SK-N-SH (cell line): ENCODE measurements at regions not wholly inside any gene's neighbourhood (a gene's known extent, or its start where the extent isn't known, plus 50 kb on each side); places are given as distances from the start of the nearest gene placed in this dataset.
A peak's percentile ranks its signal among the peaks of the same experiment; 100 is the strongest.

Experiments
- CTCF ChIA-PET: fragments of 300-600, 350-600 bp; formaldehyde crosslinking; extraction: SDS; loops from one replicate; lab custom pipeline; 2021; lab: Yijun Ruan, JAX
- POLR2A ChIA-PET: fragments of 350-600 bp; sonication (Branson Sonifier 250); formaldehyde crosslinking; extraction: SDS; loops from one replicate; lab custom pipeline; 2020; ENCODE audit warnings: antibody characterized with exemption, inconsistent platforms; lab: Yijun Ruan, JAX
- DNase-seq: peaks from one replicate; pipeline ENCODE4 v3.0.0; 2012
- H2AFZ ChIP-seq: fragments of 200-600 bp; sonication (generic); 2 replicates; pipeline ENCODE4 v1.8.1; 2016; ENCODE audit warnings: antibody characterized with exemption, mild to moderate bottlenecking, low read depth
- H3F3A ChIP-seq: fragments of 200-600 bp; sonication (generic); replicated peaks from 2 replicates; pipeline ENCODE3; 2016; ENCODE audit warnings: antibody characterized with exemption, mild to moderate bottlenecking; ENCODE audit not compliant: insufficient read depth
- H3K27ac ChIP-seq, 2 experiments: fragments of 200-500 bp in 1 of 2; fragments of 200-600 bp in 1 of 2; sonication (Bioruptor generic) in 1 of 2; sonication (generic), shearing (Covaris generic) in 1 of 2; 2 replicates each; pipeline versions ENCODE4 v1.5.1 to v1.6.1; 2014 to 2016; ENCODE audit warnings: low read depth in 2 of 2, inconsistent platforms in 1 of 2, low read length in 1 of 2, mild to moderate bottlenecking in 1 of 2, mixed read lengths in 1 of 2
- H3K27me3 ChIP-seq: fragments of 200-600 bp; sonication (generic), shearing (Covaris generic); 2 replicates; pipeline ENCODE4 v1.6.1; 2016; ENCODE audit warnings: mixed run types; ENCODE audit not compliant: insufficient read depth
- H3K36me3 ChIP-seq, 2 experiments: fragments of 200-500 bp in 1 of 2; fragments of 200-600 bp in 1 of 2; sonication (Bioruptor generic) in 1 of 2; sonication (generic) in 1 of 2; replicated peaks in 1 of 2; 2 replicates each; pipeline versions ENCODE3 to v1.5.1; 2014 to 2016; ENCODE audit warnings: low read length in 1 of 2, mild to moderate bottlenecking in 1 of 2; ENCODE audit not compliant: insufficient read depth in 2 of 2, control insufficient read depth in 1 of 2
- H3K4me1 ChIP-seq, 2 experiments: fragments of 200-500 bp in 1 of 2; fragments of 200-600 bp in 1 of 2; sonication (Bioruptor generic) in 1 of 2; sonication (generic), shearing (Covaris generic) in 1 of 2; 2 replicates each; pipeline versions ENCODE4 v1.5.1 to v1.6.1; 2014 to 2016; ENCODE audit warnings: low read depth in 1 of 2, low read length in 1 of 2, mixed run types in 1 of 2; ENCODE audit not compliant: insufficient read depth in 2 of 2, control insufficient read depth in 1 of 2
- H3K4me2 ChIP-seq: fragments of 200-600 bp; sonication (generic), shearing (Covaris generic); 2 replicates; pipeline ENCODE4 v1.6.1; 2017; ENCODE audit warnings: mixed run types
- H3K4me3 ChIP-seq, 2 experiments: fragments of 200-500 bp in 1 of 2; fragments of 200-600 bp in 1 of 2; sonication (Bioruptor generic) in 1 of 2; sonication (generic), shearing (Covaris generic) in 1 of 2; 2 replicates each; pipeline versions ENCODE4 v1.5.1 to v1.8.1; 2014 to 2016; ENCODE audit warnings: low read depth in 2 of 2, inconsistent platforms in 1 of 2, low read length in 1 of 2, mild to moderate bottlenecking in 1 of 2, mixed read lengths in 1 of 2, moderate library complexity in 1 of 2
- H3K79me2 ChIP-seq: fragments of 200-600 bp; sonication (generic); 2 replicates; pipeline ENCODE4 v1.8.1; 2017; ENCODE audit warnings: mild to moderate bottlenecking; ENCODE audit not compliant: insufficient read depth
- H3K9ac ChIP-seq: fragments of 200-600 bp; sonication (generic); 2 replicates; pipeline ENCODE4 v1.6.1; 2017; ENCODE audit warnings: mixed run types
- H3K9me2 ChIP-seq: fragments of 200-600 bp; sonication (generic); 2 replicates; pipeline ENCODE4 v1.6.1; 2017; ENCODE audit warnings: mixed run types
- H3K9me3 ChIP-seq: fragments of 200-600 bp; sonication (generic); 2 replicates; pipeline ENCODE4 v1.6.1; 2017; ENCODE audit warnings: mixed run types, mild to moderate bottlenecking, moderate library complexity
- H4K20me1 ChIP-seq: fragments of 200-600 bp; sonication (generic); 2 replicates; pipeline ENCODE4 v1.6.1; 2017; ENCODE audit warnings: mild to moderate bottlenecking, mixed run types; ENCODE audit not compliant: insufficient read depth
- EZH2phosphoT487 ChIP-seq: fragments of 200-600 bp; sonication (generic); IDR thresholded peaks from 2 replicates; pipeline ENCODE4 v1.6.1; 2017; ENCODE audit warnings: low read depth, mixed run types, mild to moderate bottlenecking, antibody characterized with exemption, moderate library complexity, borderline replicate concordance
- GABPA ChIP-seq: IDR thresholded peaks from 2 replicates; pipeline ENCODE4 v1.4.0; 2012; ENCODE audit warnings: low read depth, mild to moderate bottlenecking
- GATA2 ChIP-seq: sonication (generic); formaldehyde crosslinking; IDR thresholded peaks from 2 replicates; pipeline ENCODE4 v1.5.0; 2020; ENCODE audit warnings: mild to moderate bottlenecking, missing genetic modification reagents
- JUND ChIP-seq: IDR thresholded peaks from 2 replicates; pipeline ENCODE4 v1.4.0; 2012
- NRF1 ChIP-seq: IDR thresholded peaks from 2 replicates; pipeline ENCODE4 v1.6.1; 2012; ENCODE audit warnings: low read depth, mild to moderate bottlenecking, low read length
- POLR2AphosphoS5 ChIP-seq: IDR thresholded peaks from 2 replicates; pipeline ENCODE4 v1.6.1; 2012; ENCODE audit warnings: low read depth, low read length
- RCOR1 ChIP-seq: fragments of 150-350 bp; IDR thresholded peaks from 2 replicates; pipeline ENCODE4 v1.6.1; 2017; ENCODE audit warnings: antibody characterized with exemption, low read length
- RFX5 ChIP-seq: IDR thresholded peaks from 2 replicates; pipeline ENCODE4 v1.6.1; 2012; ENCODE audit warnings: mild to moderate bottlenecking, improper control_type of control experiment, low read length
- SMC3 ChIP-seq: IDR thresholded peaks from 2 replicates; pipeline ENCODE4 v1.6.1; 2012; ENCODE audit warnings: low read depth, low read length, improper control_type of control experiment
- TAF1 ChIP-seq: IDR thresholded peaks from 2 replicates; pipeline ENCODE4 v1.6.1; 2012; ENCODE audit warnings: low read depth, mild to moderate bottlenecking, low read length, moderate library complexity, borderline replicate concordance
- TCF12 ChIP-seq: IDR thresholded peaks from 2 replicates; pipeline ENCODE4 v1.4.0; 2012
- YY1 ChIP-seq: IDR thresholded peaks from 2 replicates; pipeline ENCODE4 v1.4.0; 2012; ENCODE audit warnings: low read depth, mild to moderate bottlenecking
- WGBS: methylation state at CpG from one replicate; pipeline ENCODE4 v1.1.6; 2017; ENCODE audit warnings: low lambda C conversion rate; 5-methylcytosine and 5-hydroxymethylcytosine counted together
- TF ChIP-seq, protein P1 (sequence below): IDR thresholded peaks from 2 replicates; pipeline ENCODE4 v1.4.0; 2012; ENCODE audit warnings: low read depth
- TF ChIP-seq, protein P2 (sequence below): fragments of 200-600 bp; sonication (generic); IDR thresholded peaks from 2 replicates; pipeline ENCODE4 v1.6.1; 2017; ENCODE audit warnings: antibody characterized with exemption, mild to moderate bottlenecking, moderate library complexity

DNA sequence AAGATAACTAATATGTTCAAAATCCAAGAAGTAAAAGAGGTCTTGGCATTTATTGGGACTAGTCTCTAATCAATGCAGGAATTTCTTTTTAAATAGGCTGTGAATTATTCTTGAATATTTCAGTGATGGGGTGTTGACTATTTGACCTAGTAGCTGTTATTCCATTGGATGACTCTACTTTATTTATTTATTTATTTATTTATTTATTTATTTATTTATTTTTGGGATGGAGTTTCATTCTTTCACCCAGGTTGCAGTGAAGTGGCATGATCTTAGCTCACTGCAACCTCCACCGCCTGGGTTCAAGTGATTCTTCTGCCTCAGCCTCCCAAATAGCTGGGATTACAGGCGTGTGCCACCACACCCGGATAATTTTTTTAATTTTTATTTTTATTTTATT, 1227.8 kb downstream of the ZPLD1 start:
- CTCF ChIA-PET: interaction anchor here (0.8 kb wide), 1 partner anchor 989 kb away, joined by 4 read pairs; no protein-coding TSS in a partner anchor

DNA sequence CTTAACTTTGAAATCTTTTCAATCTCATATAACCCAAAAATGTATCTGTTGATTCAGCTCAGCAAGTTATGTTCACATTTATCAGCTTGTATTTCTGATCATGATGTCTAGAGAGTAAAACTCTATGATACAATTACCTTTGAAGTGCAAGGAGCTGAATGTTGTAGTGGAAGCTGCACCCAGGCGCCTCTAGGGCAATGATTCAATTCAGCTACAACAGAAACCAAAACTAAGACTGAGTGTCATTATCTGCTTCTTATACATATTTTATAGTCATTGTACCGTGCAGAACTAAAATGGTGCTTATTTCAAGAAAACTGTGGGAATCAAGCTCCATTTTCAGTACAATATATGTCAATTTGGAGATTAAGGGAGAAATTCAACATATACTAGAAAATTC, 1237.5 kb downstream of the ZPLD1 start:
- H2AFZ ChIP-seq: no peak overlapping the region
- no peak overlapping the region for H3K4me3 ChIP-seq
- POLR2A ChIA-PET: no interaction called here
- H3K9me3 ChIP-seq: no peaks in the 10 kb centered on the region
- no peaks in the 10 kb centered on the region for H4K20me1 ChIP-seq
- H3K9ac ChIP-seq: no peak overlapping the region
- no peaks in the 10 kb centered on the region for H3F3A ChIP-seq
- H3K9me2 ChIP-seq: no peaks in the 10 kb centered on the region
- TF ChIP-seq TAF1 (no peak), NRF1 (no peak), SMC3 (no peak), GATA2 (CRISPR knock-in tag) (peak; percentile 37)
- H3K79me2 ChIP-seq: no peaks in the 10 kb centered on the region
- no peaks in the 10 kb centered on the region for H3K36me3 ChIP-seq
- CTCF ChIA-PET: no interaction called here
- H3K4me1 ChIP-seq: no peaks in the 10 kb centered on the region; a peak in 2 of 4 replicates
- 71% methylated on average over 2 of the region's 2 CpGs for WGBS
- H3K4me2 ChIP-seq: no peak overlapping the region
- DNase-seq: peak; percentile 0
- no peaks in the 10 kb centered on the region for H3K27me3 ChIP-seq
- H3K27ac ChIP-seq: peak overlapping the region in 1 of 2 experiments; percentile 39; a peak in 2 of 4 replicates

More for the DNA sequence above, 1227.8 kb downstream of the ZPLD1 start:
- H4K20me1 ChIP-seq: no peaks in the 10 kb centered on the region
- no peaks in the 10 kb centered on the region for H3F3A ChIP-seq
- no peak overlapping the region for H3K4me3 ChIP-seq
- no peak overlapping the region for H3K9ac ChIP-seq
- WGBS: 87% methylated on average over 3 of the region's 3 CpGs
- H3K4me2 ChIP-seq: no peak overlapping the region
- no peak for DNase-seq
- no peaks in the 10 kb centered on the region for H3K36me3 ChIP-seq
- TF ChIP-seq TCF12 (no peak), RFX5 (no peak), NRF1 (no peak), YY1 (no peak), POLR2AphosphoS5 (no peak), RCOR1 (no peak)
- TF ChIP-seq, protein P1, sequence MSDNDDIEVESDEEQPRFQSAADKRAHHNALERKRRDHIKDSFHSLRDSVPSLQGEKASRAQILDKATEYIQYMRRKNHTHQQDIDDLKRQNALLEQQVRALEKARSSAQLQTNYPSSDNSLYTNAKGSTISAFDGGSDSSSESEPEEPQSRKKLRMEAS: no peak
- H3K27me3 ChIP-seq: no peaks in the 10 kb centered on the region
- H3K4me1 ChIP-seq: no peaks in the 10 kb centered on the region
- no peaks in the 10 kb centered on the region for H3K79me2 ChIP-seq
- H3K9me2 ChIP-seq: no peaks in the 10 kb centered on the region
- POLR2A ChIA-PET: no interaction called here
- no peak overlapping the region for H2AFZ ChIP-seq
- no peak overlapping the region for H3K27ac ChIP-seq
- H3K9me3 ChIP-seq: no peaks in the 10 kb centered on the region

DNA sequence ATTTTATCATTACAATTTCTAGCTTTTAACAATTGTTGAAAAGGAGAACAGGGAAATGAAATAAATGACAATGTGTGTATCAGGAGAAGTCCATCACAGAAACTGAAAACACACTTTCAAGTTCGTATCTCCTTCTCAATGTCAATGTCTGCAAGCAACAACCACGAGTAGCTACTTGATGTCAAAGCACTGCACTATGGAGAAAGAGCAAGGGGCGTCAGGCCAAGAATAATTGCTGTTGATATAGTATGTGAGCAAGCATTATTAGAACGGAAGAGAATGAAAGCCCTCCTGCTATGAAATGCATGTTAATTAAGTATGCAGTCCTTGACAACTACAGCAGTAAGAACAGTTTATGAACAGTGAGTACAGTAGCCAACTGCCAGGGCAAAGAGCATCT, 1250.1 kb downstream of the ZPLD1 start:
- Histone ChIP-seq H3K79me2 (no peaks in the 10 kb centered on the region), H3K36me3 (no peaks in the 10 kb centered on the region), H3K9ac (no peak overlapping the region), H2AFZ (no peak overlapping the region), H3K27ac (no peak overlapping the region), H3K27me3 (no peaks in the 10 kb centered on the region), H3F3A (no peaks in the 10 kb centered on the region), H3K4me3 (no peak overlapping the region), H3K9me2 (no peaks in the 10 kb centered on the region), H3K4me1 (no peaks in the 10 kb centered on the region; a peak in 1 of 4 replicates), H3K9me3 (no peaks in the 10 kb centered on the region; the same call in 1 of the 2 replicates), H4K20me1 (no peaks in the 10 kb centered on the region), H3K4me2 (no peak overlapping the region)
- 82% methylated on average over 4 of the region's 4 CpGs for WGBS
- no peak for DNase-seq
- POLR2A ChIA-PET: no interaction called here
- CTCF ChIA-PET: no interaction called here
- TF ChIP-seq GABPA: no peak
- TF ChIP-seq TCF12: no peak
- TF ChIP-seq, protein P2, sequence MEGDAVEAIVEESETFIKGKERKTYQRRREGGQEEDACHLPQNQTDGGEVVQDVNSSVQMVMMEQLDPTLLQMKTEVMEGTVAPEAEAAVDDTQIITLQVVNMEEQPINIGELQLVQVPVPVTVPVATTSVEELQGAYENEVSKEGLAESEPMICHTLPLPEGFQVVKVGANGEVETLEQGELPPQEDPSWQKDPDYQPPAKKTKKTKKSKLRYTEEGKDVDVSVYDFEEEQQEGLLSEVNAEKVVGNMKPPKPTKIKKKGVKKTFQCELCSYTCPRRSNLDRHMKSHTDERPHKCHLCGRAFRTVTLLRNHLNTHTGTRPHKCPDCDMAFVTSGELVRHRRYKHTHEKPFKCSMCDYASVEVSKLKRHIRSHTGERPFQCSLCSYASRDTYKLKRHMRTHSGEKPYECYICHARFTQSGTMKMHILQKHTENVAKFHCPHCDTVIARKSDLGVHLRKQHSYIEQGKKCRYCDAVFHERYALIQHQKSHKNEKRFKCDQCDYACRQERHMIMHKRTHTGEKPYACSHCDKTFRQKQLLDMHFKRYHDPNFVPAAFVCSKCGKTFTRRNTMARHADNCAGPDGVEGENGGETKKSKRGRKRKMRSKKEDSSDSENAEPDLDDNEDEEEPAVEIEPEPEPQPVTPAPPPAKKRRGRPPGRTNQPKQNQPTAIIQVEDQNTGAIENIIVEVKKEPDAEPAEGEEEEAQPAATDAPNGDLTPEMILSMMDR: no peak
- no peak for TF ChIP-seq JUND
- no peak for TF ChIP-seq EZH2phosphoT487
- TF ChIP-seq SMC3: no peak
